Activated T-cell treated with anti-CD3 and anti-CD28 coated beads, Interleukin-2, amount 50 U/mL, for 4 hours (primary cell): ENCODE measurements at regions not wholly inside any gene's neighbourhood (a gene's known extent, or its start where the extent isn't known, plus 50 kb on each side); places are given as distances from the start of the nearest gene placed in this dataset.
"Not testable (repeated sequence)": the region's sequence is repeated elsewhere in the genome, so short reads cannot be mapped to it uniquely, and the experiment has no call there.

ENCODE experiments used
- ATAC-seq, 2 donors: fragments of 200-7000 bp; cut with Tn5 transposase; one replicate each; pipeline ENCODE4 v1.10.0; 2021
- DNase-seq: peaks from one replicate; pipeline ENCODE4 v3.0.0-alpha.2; 2020
- H3K27me3 Mint-ChIP-seq: one replicate; pipeline ENCODE4 v1.8.0; 2021; ENCODE audit warnings: low read depth, mixed read lengths
- H3K36me3 Mint-ChIP-seq: one replicate; pipeline ENCODE4 v1.8.0; 2022; ENCODE audit warnings: mixed read lengths; ENCODE audit not compliant: insufficient read depth
- H3K4me1 Mint-ChIP-seq: one replicate; pipeline ENCODE4 v1.8.0; 2021; ENCODE audit warnings: low read depth, mixed read lengths
- H3K4me3 Mint-ChIP-seq: one replicate; pipeline ENCODE4 v1.8.0; 2021; ENCODE audit warnings: mild to moderate bottlenecking, moderate library complexity, mixed read lengths
- H3K9me3 Mint-ChIP-seq: one replicate; pipeline ENCODE4 v1.8.0; 2021; ENCODE audit warnings: mixed read lengths

DNA sequence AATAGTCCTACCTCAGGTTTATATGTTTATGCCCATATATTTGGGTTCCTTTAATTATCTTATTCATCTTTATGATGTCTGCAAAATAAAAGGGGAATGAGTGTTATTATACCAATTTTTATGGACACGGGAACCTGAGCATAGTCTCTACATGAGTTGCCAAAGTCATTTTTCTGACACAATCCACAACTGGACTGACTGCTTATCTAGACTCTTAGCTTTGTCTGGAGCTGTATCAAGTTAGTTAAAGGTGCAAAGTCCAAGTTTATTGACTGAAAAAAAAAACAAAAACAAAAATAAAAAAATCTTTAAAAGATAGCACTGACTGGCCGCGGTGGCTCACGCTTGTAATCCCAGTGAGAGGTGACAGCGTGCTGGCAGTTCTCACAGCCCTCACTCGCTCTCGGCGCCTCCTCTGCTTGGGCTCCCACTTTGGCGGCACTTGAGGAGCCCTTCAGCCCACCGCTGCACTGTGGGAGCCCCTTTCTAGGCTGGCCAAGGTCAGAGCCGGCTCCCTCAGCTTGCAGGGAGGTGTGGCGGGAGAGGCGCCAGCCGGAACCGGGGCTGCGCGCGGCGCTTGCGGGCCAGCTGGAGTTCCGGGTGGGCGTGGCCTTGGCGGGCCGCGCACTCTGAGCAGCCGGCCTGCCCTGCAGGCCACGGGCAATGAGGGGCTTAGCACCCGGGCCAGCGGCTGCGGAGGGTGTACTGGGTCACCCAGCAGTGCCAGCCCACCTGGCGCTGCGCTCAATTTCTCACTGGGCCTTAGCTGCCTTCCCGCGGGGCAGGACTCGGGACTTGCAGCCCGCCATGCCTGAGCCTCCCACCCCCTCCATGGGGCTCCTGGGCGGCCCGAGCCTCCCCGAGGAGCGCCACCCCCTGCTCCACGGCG lies 116.6 kb upstream of the MBNL1 start:
- not testable (repeated sequence) for H3K27me3 Mint-ChIP-seq, H3K4me1 Mint-ChIP-seq, ATAC-seq, H3K4me3 Mint-ChIP-seq, H3K36me3 Mint-ChIP-seq, DNase-seq, H3K9me3 Mint-ChIP-seq

DNA sequence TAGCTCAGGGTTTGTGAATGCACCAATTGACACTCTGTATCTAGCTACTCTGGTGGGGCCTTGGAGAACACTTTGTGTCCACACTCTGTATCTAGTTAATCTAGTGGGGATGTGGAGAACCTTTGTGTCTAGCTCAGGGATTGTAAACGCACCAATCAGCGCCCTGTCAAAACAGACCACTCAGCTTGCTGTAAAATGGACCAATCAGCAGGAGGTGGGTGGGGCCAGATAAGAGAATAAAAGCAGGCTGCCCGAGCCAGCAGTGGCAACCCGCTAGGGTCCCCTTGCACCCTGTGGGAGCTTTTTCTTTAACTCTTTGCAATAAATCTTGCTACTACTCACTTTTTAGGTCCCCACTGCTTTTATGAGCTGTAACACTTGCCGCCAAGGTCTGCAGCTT lies 115.6 kb upstream of the MBNL1 start:
- H3K27me3 Mint-ChIP-seq, H3K4me1 Mint-ChIP-seq, H3K4me3 Mint-ChIP-seq, DNase-seq, H3K36me3 Mint-ChIP-seq, ATAC-seq, H3K9me3 Mint-ChIP-seq: not testable (repeated sequence)

DNA sequence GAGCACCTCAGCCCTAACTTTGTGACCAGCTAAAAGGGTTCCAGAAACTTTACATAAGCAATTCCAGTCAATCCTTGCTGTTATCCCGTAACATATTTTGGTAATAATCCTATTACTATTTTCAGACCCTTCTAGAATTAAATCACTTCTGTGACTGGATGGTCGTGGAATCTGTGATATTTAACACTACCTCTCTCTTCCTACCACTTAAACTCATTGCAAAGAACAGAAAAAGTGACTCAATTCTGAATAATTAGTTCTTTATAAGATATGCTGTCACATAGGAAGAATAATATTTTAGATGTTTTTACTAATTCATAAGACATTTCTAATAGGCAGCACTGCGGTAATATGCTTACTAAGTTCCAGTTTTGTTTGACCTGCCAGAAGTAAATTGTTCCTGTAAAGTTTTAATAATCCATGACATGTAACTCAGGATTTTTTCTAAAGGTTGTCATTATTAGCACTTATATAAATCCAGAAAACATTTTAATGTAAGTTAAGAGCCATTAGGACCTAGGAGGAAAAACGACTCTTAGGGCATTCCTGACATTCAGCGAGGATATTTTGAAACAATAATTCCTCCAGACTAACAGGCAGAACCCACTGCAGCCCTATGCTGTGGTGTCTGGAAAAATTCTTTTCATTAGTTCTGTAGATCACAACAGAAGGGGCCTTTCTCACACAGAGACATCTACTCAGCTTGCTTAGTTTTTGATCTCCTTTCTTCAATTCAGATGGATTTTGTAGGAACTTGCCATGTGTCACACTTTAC lies 113.3 kb upstream of the MBNL1 start:
- H3K9me3 Mint-ChIP-seq, result no peaks in the 10 kb centered on the region
- ATAC-seq, result no peak

DNA sequence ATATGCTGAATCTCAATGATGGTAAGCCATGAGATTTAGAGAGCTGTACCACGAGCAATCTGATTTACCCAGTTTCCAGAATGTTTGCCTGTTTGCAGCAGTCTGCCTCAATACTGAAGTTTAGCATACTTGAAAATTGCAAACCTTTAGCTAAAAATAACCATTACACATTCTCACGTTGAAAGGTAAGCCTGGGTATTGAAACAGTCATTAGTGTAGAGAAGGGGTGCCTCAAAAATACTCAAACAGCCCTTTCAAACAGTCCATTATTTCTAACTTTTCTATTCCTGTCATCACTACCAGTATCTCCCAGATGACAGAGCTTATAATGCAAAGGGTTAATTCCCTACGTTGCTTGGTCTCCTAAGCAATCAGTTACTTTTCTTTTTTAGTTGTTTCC lies 111.8 kb upstream of the MBNL1 start:
- Mint-ChIP-seq H3K27me3 (no peaks in the 10 kb centered on the region), H3K4me1 (peaks cover 2% of the 10 kb centered on the region), H3K9me3 (no peaks in the 10 kb centered on the region), H3K36me3 (no peaks in the 10 kb centered on the region), H3K4me3 (no peak overlapping the region)
- ATAC-seq (no peak), DNase-seq (no peak)

More for the DNA sequence above, 113.3 kb upstream of the MBNL1 start:
- H3K4me3 Mint-ChIP-seq, result no peak overlapping the region
- H3K4me1 Mint-ChIP-seq, result peaks cover 4% of the 10 kb centered on the region
- DNase-seq, result no peak
- no peaks in the 10 kb centered on the region for H3K36me3 Mint-ChIP-seq
- no peaks in the 10 kb centered on the region for H3K27me3 Mint-ChIP-seq

DNA sequence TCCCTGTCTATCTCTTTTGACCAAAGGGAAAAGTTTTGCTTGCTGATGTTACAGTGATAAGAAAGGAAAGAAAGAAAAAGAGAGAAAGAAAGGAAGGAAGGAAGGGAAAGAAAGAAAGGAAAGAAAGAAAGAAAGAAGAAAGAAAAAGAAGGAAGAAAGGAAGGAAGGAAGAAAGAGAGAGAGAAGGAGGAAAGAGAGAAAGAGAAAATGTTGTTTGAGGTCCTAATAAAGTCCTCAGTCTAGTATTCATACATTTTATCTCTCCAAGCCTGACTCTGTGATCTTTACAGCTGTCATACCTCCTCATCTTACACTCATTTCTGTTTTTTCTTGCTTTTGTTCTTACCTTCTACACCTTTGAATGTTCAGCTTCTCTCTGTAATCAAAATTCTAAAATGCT lies 111.4 kb upstream of the MBNL1 start:
- Mint-ChIP-seq H3K9me3 (no peaks in the 10 kb centered on the region), H3K27me3 (no peaks in the 10 kb centered on the region), H3K4me1 (peaks cover 2% of the 10 kb centered on the region), H3K4me3 (no peak overlapping the region), H3K36me3 (no peaks in the 10 kb centered on the region)
- no peak for ATAC-seq
- no peak for DNase-seq

DNA sequence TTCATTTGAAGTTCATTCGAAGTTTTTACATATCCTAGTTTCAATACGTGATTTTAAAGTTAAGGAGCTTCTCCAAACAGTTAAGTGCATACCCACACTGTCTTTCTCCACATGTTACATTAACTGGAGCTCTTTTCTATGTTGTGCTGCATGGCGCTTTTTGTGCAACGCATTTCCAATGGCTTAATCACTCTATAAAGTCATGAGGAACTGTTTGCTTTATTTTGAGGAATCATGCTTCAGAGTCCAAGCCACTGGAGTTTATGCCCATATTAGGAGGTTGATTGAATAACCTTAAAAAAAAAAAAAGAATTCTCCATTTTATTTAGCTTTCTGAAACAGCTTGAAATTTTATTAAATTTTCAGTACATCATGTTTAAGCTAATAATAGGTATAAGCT lies 109.4 kb upstream of the MBNL1 start:
- Mint-ChIP-seq H3K4me3 (no peak overlapping the region), H3K4me1 (peaks cover 2% of the 10 kb centered on the region), H3K9me3 (peaks cover 3% of the 10 kb centered on the region), H3K36me3 (no peaks in the 10 kb centered on the region), H3K27me3 (no peaks in the 10 kb centered on the region)
- DNase-seq (no peak), ATAC-seq (no peak)

DNA sequence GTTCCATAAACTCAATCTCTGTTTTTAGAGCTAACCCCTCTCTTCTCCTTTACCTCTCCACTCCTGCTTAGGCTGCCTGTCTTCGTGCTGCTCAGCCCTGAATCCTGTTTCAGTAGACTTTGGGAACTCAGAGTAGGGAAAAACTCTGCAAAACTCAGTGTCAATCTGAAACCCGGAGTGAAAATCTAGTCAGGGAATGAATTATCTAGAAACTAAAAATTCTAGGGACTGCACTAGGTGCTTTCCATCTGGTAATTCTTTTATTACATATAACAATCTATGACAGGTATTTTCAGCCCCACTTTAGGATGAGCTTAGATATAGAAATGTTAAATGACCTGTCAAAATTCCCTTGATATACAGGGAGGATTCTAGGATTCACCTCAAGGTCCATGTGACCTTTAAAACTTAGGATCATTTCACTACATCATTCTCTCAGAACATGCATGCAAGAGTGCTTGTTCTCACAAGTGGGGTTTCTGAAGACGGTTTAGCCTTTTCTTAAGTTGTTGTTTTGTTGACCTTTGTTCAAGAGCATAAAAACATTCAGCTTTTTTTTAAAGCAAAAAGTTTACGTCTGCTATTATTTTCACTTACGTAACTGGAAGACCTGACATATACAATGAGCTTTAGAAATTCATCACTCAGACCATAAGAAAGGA lies 108.2 kb upstream of the MBNL1 start:
- Mint-ChIP-seq H3K27me3 (no peaks in the 10 kb centered on the region), H3K4me1 (peaks cover 2% of the 10 kb centered on the region), H3K36me3 (no peaks in the 10 kb centered on the region), H3K9me3 (peaks cover 10% of the 10 kb centered on the region), H3K4me3 (no peak overlapping the region)
- ATAC-seq (no peak), DNase-seq (no peak)

DNA sequence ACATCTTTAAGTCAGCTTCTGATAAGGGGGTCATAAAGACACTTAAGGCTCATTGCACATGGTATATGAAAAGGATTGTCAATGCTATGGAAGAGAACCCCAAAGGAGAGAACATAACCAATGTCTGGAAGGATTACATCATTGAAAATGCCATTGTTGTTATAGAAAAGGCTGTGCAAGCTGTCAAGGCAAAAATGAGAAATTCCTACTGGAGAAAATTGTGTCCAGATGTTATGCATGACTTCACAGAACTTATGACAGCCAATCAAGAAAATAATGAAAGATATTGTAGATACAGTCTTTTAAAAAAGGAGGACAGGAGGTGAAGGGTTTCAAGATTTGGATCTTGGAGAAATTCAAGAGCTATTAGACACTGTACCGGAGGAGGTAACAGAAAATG lies 96.3 kb upstream of the MBNL1 start:
- peaks cover 5% of the 10 kb centered on the region for H3K9me3 Mint-ChIP-seq

DNA sequence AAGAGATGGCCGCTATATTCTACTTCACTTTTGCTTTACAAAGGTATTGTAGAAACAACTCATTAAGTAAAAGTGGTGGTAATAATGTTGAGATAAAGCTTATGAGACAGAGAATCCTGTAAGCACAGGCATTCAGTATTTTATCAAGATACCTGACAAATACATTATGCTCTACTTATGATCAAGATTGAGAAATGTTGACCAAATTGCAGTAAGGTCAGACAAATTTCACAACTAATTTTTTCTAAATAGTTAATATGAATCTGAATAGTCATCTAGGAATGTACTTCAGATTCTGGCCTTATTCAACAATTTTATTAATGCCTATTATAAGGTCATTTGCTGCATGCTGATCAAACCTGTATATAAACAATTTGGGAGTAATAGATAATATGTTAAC lies 95.1 kb upstream of the MBNL1 start:
- ATAC-seq (no peak), DNase-seq (no peak)
- Mint-ChIP-seq H3K27me3 (no peaks in the 10 kb centered on the region), H3K4me3 (no peak overlapping the region), H3K4me1 (peaks cover 13% of the 10 kb centered on the region), H3K9me3 (peaks cover 5% of the 10 kb centered on the region), H3K36me3 (peaks cover 11% of the 10 kb centered on the region)

More for the DNA sequence above, 96.3 kb upstream of the MBNL1 start:
- peaks cover 4% of the 10 kb centered on the region for H3K4me1 Mint-ChIP-seq
- DNase-seq (no peak), ATAC-seq (no peak)
- no peaks in the 10 kb centered on the region for H3K27me3 Mint-ChIP-seq
- H3K36me3 Mint-ChIP-seq, result peaks cover 9% of the 10 kb centered on the region
- no peak overlapping the region for H3K4me3 Mint-ChIP-seq

DNA sequence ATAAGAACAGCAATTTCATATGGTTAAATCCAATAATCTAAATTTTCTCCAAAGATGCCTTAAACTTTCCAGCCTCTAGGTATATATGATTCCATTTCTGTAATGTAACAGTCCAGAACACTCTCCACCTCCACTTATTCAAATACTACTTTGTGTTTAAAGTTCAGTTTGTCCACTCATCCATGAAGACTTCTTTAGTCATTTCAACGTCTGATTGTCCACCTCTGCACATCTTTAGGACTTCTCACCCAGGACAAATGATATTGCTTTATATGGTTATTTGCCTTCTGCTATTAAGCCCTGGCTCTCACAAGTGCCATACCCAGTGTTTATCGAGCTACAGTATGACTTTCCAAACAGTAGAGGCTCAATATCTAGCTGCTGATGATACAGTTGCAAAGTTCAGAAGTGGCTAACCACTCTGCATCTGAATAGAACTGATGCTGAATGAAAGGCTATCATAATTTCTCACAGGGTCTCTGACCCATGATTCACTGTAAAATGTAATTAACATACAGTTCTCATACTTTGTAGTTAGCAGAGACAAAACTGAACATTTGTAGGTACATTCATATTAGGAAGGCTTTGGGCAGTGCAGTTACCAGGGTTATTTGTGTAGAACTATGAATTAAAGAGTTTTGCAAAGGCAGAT lies 93.7 kb upstream of the MBNL1 start:
- Mint-ChIP-seq H3K36me3 (peaks cover 11% of the 10 kb centered on the region), H3K4me3 (no peak overlapping the region), H3K27me3 (no peaks in the 10 kb centered on the region), H3K4me1 (peaks cover 25% of the 10 kb centered on the region), H3K9me3 (peaks cover 5% of the 10 kb centered on the region)
- no peak for DNase-seq
- no peak for ATAC-seq

DNA sequence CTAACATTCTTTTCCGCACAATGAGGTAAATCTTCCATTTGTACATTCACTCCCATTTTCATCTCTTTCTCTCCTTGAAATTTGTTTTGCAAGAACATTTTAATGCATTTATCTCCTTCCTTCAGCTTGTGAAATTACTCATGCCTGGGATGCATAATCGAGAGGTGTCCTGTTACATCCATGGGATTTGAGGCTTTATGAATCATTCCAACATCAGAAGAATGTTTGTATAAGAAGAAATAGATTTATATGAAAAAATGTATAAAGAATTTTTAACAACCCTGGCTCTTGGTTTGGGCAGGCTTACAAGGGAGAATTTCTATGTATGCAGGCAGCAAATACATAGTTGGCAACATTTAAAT lies 93.2 kb upstream of the MBNL1 start:
- peaks cover 11% of the 10 kb centered on the region for H3K36me3 Mint-ChIP-seq
- no peak for ATAC-seq
- no peak for DNase-seq
- no peak overlapping the region for H3K4me3 Mint-ChIP-seq
- H3K27me3 Mint-ChIP-seq, result no peaks in the 10 kb centered on the region
- H3K9me3 Mint-ChIP-seq, result peaks cover 5% of the 10 kb centered on the region
- H3K4me1 Mint-ChIP-seq, result peaks cover 27% of the 10 kb centered on the region

DNA sequence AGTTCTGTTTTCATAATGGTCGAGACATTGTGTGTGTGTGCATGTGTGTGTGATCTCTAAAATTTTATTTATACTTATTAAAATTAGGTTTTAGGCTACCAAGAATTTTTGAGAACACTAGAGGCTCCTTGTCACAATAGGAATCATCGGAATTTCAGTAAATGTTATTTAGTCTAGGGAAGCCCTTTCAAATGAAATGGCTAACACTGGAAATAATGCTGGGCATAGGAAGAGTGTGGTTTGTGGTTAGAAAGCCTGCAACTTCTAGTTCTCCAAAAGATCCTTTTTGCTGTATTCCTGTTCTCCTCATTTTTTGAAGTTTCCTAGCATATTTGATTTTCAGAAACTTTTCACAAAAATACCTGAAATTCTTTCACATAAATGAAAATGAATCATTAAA lies 92.5 kb upstream of the MBNL1 start:
- Mint-ChIP-seq H3K27me3 (no peaks in the 10 kb centered on the region), H3K9me3 (peaks cover 5% of the 10 kb centered on the region), H3K4me3 (no peak overlapping the region), H3K36me3 (peaks cover 10% of the 10 kb centered on the region), H3K4me1 (peaks cover 32% of the 10 kb centered on the region)
- DNase-seq (no peak), ATAC-seq (no peak)

DNA sequence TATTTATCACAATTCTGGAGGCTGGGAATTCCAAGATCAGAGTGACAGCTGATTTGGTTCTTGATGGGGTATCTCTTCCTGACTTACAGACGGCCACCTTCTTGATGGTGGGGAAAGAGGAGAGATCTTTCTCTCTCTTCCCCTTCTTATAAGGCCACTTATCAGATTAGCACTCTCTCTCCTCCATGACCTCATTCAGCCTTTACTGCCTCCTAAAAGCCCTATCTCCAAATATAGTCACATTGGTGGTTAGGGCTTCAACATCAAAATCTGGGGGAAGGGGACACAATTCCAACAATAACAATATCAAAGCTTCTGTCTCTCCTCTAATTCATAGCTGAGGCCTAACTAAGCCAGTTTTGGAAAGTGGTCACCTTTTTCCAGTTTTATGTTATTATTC lies 91.7 kb upstream of the MBNL1 start:
- Mint-ChIP-seq H3K4me3 (no peak overlapping the region), H3K9me3 (no peaks in the 10 kb centered on the region), H3K36me3 (peaks cover 5% of the 10 kb centered on the region)

DNA sequence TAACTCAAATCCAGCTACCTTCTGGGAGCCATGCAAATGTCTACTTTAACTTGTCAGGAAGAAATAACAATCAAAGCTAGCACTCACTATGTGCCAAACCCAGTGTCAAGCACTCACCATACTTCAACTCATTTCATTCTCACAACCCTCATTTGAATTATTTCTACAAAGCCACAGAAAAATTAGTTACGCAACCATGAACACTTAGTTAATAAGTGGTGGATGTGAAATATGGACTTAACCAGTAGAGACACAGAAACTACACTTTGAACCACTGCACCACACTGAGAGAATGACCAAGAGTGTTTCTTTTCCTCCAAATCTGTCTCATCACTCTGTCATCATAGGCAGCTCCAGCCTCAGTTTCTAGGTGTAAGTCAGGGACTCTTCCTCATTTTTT lies 91.0 kb upstream of the MBNL1 start:
- peaks cover 45% of the 10 kb centered on the region for H3K4me1 Mint-ChIP-seq
- H3K36me3 Mint-ChIP-seq, result peaks cover 5% of the 10 kb centered on the region
- no peak for ATAC-seq
- H3K4me3 Mint-ChIP-seq, result no peak overlapping the region
- no peaks in the 10 kb centered on the region for H3K9me3 Mint-ChIP-seq
- H3K27me3 Mint-ChIP-seq, result no peaks in the 10 kb centered on the region
- no peak for DNase-seq

More for the DNA sequence above, 91.7 kb upstream of the MBNL1 start:
- no peak for ATAC-seq
- no peak for DNase-seq
- Mint-ChIP-seq H3K27me3 (no peaks in the 10 kb centered on the region), H3K4me1 (peaks cover 38% of the 10 kb centered on the region)
